HEK293 (cell line): ENCODE measurements at regions not wholly inside any gene's neighbourhood (a gene's known extent, or its start where the extent isn't known, plus 50 kb on each side); places are given as distances from the start of the nearest gene placed in this dataset.

ENCODE experiments used
- CTCF ChIA-PET: fragments of 350-600 bp; formaldehyde crosslinking; extraction: SDS; loops from one replicate; lab custom pipeline; 2021; ENCODE audit warnings: antibody characterized with exemption; lab: Yijun Ruan, JAX
- POLR2A ChIA-PET: fragments of 300-600 bp; formaldehyde crosslinking; extraction: SDS; loops from one replicate; lab custom pipeline; 2020; ENCODE audit warnings: antibody characterized with exemption, inconsistent platforms; lab: Yijun Ruan, JAX
- H3K27ac ChIP-seq: fragments of 200-500 bp; sonication (Bioruptor generic); 2 replicates; pipeline ENCODE4 v1.5.1; 2014; ENCODE audit warnings: low read depth, low read length, control low read depth, inconsistent platforms; ENCODE audit errors: extremely low read depth
- H3K36me3 ChIP-seq, 2 experiments: fragments of 200-500 bp in 1 of 2; sonication (Bioruptor generic) in 1 of 2; 1 replicate in 1 of 2; 2 replicates in 1 of 2; pipeline ENCODE4 v1.5.1; 2014 to 2017; ENCODE audit warnings: inconsistent platforms in 2 of 2, low read length in 2 of 2; ENCODE audit not compliant: control insufficient read depth in 2 of 2, insufficient read depth in 1 of 2
- H3K4me1 ChIP-seq: fragments of 200-500 bp; sonication (Bioruptor generic); 2 replicates; pipeline ENCODE4 v1.5.1; 2014; ENCODE audit warnings: mild to moderate bottlenecking, low read length, inconsistent platforms; ENCODE audit not compliant: control insufficient read depth, insufficient read depth
- H3K4me3 ChIP-seq: 2 replicates; pipeline ENCODE4 v1.5.1; 2011; ENCODE audit warnings: low read depth, mild to moderate bottlenecking, control low read depth, low read length, moderate library complexity
- H3K9me3 ChIP-seq: fragments of 200-500 bp; sonication (Bioruptor generic); 2 replicates; pipeline ENCODE4 v1.5.1; 2014; ENCODE audit warnings: low read depth, low read length, inconsistent platforms; ENCODE audit not compliant: control insufficient read depth, insufficient read depth
- MYNN ChIP-seq: fragments of 450-650 bp; formaldehyde crosslinking; IDR thresholded peaks from 2 replicates; pipeline ENCODE4 v1.5.1; 2016; ENCODE audit warnings: missing biosample characterization, missing genetic modification characterization, borderline replicate concordance
- OVOL3 ChIP-seq: fragments of 450-650 bp; formaldehyde crosslinking; IDR thresholded peaks from 2 replicates; pipeline ENCODE4 v1.5.1; 2016; ENCODE audit warnings: missing biosample characterization, missing genetic modification characterization
- PBX3 ChIP-seq: sonication (generic); formaldehyde crosslinking; IDR thresholded peaks from 2 replicates; pipeline ENCODE4 v1.8.1; 2022; ENCODE audit warnings: mild to moderate bottlenecking, moderate library complexity, missing genetic modification reagents
- SP3 ChIP-seq: fragments of 450-650 bp; formaldehyde crosslinking; IDR thresholded peaks from 2 replicates; pipeline ENCODE4 v1.5.1; 2016; ENCODE audit warnings: missing biosample characterization, missing genetic modification characterization
- ZBTB10 ChIP-seq: fragments of 450-650 bp; formaldehyde crosslinking; IDR thresholded peaks from 2 replicates; pipeline ENCODE4 v1.5.1; 2016; ENCODE audit warnings: missing biosample characterization, missing genetic modification characterization
- ZFP41 ChIP-seq: fragments of 450-650 bp; formaldehyde crosslinking; IDR thresholded peaks from 2 replicates; pipeline ENCODE4 v1.5.1; 2016; ENCODE audit warnings: missing biosample characterization, missing genetic modification characterization, borderline replicate concordance
- ZNF157 ChIP-seq: fragments of 450-650 bp; formaldehyde crosslinking; IDR thresholded peaks from 2 replicates; pipeline ENCODE4 v1.5.1; 2016; ENCODE audit warnings: missing biosample characterization, missing genetic modification characterization
- ZNF169 ChIP-seq: fragments of 450-650 bp; formaldehyde crosslinking; IDR thresholded peaks from 2 replicates; pipeline ENCODE4 v1.5.1; 2016; ENCODE audit warnings: missing biosample characterization, missing genetic modification characterization
- ZNF174 ChIP-seq: fragments of 450-650 bp; formaldehyde crosslinking; IDR thresholded peaks from 2 replicates; pipeline ENCODE4 v1.5.0; 2017; ENCODE audit warnings: missing biosample characterization, mild to moderate bottlenecking, missing genetic modification characterization
- ZNF18 ChIP-seq: fragments of 450-650 bp; formaldehyde crosslinking; IDR thresholded peaks from 2 replicates; pipeline ENCODE4 v1.5.1; 2016; ENCODE audit warnings: missing biosample characterization, missing genetic modification characterization
- ZNF23 ChIP-seq: fragments of 450-650 bp; formaldehyde crosslinking; IDR thresholded peaks from 2 replicates; pipeline ENCODE4 v1.5.1; 2016; ENCODE audit warnings: missing biosample characterization, missing genetic modification characterization, borderline replicate concordance
- ZNF311 ChIP-seq: fragments of 450-650 bp; formaldehyde crosslinking; IDR thresholded peaks from 2 replicates; pipeline ENCODE4 v1.5.1; 2017; ENCODE audit warnings: missing biosample characterization, missing genetic modification characterization, borderline replicate concordance
- ZNF362 ChIP-seq: fragments of 450-650 bp; formaldehyde crosslinking; IDR thresholded peaks from 2 replicates; pipeline ENCODE4 v1.5.1; 2016; ENCODE audit warnings: missing biosample characterization, missing genetic modification characterization
- ZNF398 ChIP-seq: fragments of 450-650 bp; formaldehyde crosslinking; IDR thresholded peaks from 2 replicates; pipeline ENCODE4 v1.5.1; 2017; ENCODE audit warnings: missing biosample characterization, missing genetic modification characterization
- ZNF514 ChIP-seq: fragments of 450-650 bp; formaldehyde crosslinking; IDR thresholded peaks from 2 replicates; pipeline ENCODE4 v1.5.1; 2016; ENCODE audit warnings: missing biosample characterization, missing genetic modification characterization
- ZNF529 ChIP-seq: fragments of 450-650 bp; formaldehyde crosslinking; IDR thresholded peaks from 2 replicates; pipeline ENCODE4 v1.5.1; 2017; ENCODE audit warnings: missing genetic modification characterization, missing biosample characterization; ENCODE audit not compliant: insufficient replicate concordance
- ZNF548 ChIP-seq: fragments of 450-650 bp; formaldehyde crosslinking; IDR thresholded peaks from 2 replicates; pipeline ENCODE4 v1.5.1; 2016; ENCODE audit warnings: missing biosample characterization, missing genetic modification characterization
- ZNF555 ChIP-seq: fragments of 450-650 bp; formaldehyde crosslinking; conservative IDR thresholded peaks from 2 replicates; pipeline ENCODE4 v1.5.1; 2017; ENCODE audit warnings: missing biosample characterization, mild to moderate bottlenecking, missing genetic modification characterization, inconsistent platforms
- ZNF629 ChIP-seq: fragments of 450-650 bp; formaldehyde crosslinking; IDR thresholded peaks from 2 replicates; pipeline ENCODE4 v1.5.1; 2017; ENCODE audit warnings: missing biosample characterization, missing genetic modification characterization
- ZNF658 ChIP-seq: fragments of 450-650 bp; formaldehyde crosslinking; IDR thresholded peaks from 2 replicates; pipeline ENCODE4; 2016; ENCODE audit warnings: missing biosample characterization, missing genetic modification characterization
- TF ChIP-seq, protein P1 (sequence below): fragments of 450-650 bp; formaldehyde crosslinking; IDR thresholded peaks from 2 replicates; pipeline ENCODE4 v1.5.1; 2016; ENCODE audit warnings: missing biosample characterization, missing genetic modification characterization
- TF ChIP-seq, protein P2 (sequence below): fragments of 450-650 bp; formaldehyde crosslinking; IDR thresholded peaks from 2 replicates; pipeline ENCODE4 v1.5.1; 2016; ENCODE audit warnings: missing biosample characterization, missing genetic modification characterization, low read depth
- TF ChIP-seq, protein P3 (sequence below): fragments of 450-650 bp; formaldehyde crosslinking; IDR thresholded peaks from 2 replicates; pipeline ENCODE4 v1.5.1; 2017; ENCODE audit warnings: missing biosample characterization, missing genetic modification characterization

- POLR2A ChIA-PET = no interaction called here
- H3K36me3 ChIP-seq = no peaks in the 10 kb centered on the region
- CTCF ChIA-PET = no interaction called here
- H3K9me3 ChIP-seq = no peaks in the 10 kb centered on the region
- TF ChIP-seq, protein P1, sequence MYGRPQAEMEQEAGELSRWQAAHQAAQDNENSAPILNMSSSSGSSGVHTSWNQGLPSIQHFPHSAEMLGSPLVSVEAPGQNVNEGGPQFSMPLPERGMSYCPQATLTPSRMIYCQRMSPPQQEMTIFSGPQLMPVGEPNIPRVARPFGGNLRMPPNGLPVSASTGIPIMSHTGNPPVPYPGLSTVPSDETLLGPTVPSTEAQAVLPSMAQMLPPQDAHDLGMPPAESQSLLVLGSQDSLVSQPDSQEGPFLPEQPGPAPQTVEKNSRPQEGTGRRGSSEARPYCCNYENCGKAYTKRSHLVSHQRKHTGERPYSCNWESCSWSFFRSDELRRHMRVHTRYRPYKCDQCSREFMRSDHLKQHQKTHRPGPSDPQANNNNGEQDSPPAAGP (tag by site-specific recombination) = no peak
- no peak for TF ChIP-seq ZNF23
- TF ChIP-seq ZNF529 (tag by site-specific recombination) = no peak
- TF ChIP-seq ZNF658 = no peak
- TF ChIP-seq ZNF18 = no peak
- no peak for TF ChIP-seq ZFP41
- TF ChIP-seq, protein P2, sequence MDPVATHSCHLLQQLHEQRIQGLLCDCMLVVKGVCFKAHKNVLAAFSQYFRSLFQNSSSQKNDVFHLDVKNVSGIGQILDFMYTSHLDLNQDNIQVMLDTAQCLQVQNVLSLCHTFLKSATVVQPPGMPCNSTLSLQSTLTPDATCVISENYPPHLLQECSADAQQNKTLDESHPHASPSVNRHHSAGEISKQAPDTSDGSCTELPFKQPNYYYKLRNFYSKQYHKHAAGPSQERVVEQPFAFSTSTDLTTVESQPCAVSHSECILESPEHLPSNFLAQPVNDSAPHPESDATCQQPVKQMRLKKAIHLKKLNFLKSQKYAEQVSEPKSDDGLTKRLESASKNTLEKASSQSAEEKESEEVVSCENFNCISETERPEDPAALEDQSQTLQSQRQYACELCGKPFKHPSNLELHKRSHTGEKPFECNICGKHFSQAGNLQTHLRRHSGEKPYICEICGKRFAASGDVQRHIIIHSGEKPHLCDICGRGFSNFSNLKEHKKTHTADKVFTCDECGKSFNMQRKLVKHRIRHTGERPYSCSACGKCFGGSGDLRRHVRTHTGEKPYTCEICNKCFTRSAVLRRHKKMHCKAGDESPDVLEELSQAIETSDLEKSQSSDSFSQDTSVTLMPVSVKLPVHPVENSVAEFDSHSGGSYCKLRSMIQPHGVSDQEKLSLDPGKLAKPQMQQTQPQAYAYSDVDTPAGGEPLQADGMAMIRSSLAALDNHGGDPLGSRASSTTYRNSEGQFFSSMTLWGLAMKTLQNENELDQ (tag by site-specific recombination) = no peak
- TF ChIP-seq ZNF157 (tag by site-specific recombination) = no peak
- no peak for TF ChIP-seq ZNF169
- TF ChIP-seq, protein P3, sequence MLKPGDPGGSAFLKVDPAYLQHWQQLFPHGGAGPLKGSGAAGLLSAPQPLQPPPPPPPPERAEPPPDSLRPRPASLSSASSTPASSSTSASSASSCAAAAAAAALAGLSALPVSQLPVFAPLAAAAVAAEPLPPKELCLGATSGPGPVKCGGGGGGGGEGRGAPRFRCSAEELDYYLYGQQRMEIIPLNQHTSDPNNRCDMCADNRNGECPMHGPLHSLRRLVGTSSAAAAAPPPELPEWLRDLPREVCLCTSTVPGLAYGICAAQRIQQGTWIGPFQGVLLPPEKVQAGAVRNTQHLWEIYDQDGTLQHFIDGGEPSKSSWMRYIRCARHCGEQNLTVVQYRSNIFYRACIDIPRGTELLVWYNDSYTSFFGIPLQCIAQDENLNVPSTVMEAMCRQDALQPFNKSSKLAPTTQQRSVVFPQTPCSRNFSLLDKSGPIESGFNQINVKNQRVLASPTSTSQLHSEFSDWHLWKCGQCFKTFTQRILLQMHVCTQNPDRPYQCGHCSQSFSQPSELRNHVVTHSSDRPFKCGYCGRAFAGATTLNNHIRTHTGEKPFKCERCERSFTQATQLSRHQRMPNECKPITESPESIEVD = no peak
- no peak for TF ChIP-seq ZNF174
- TF ChIP-seq ZNF514 (tag by site-specific recombination) = no peak
- TF ChIP-seq OVOL3 = no peak
- TF ChIP-seq ZBTB10 (tag by site-specific recombination) = no peak
- TF ChIP-seq, all 188 proteins: peak for 0
- no peak overlapping the region for H3K27ac ChIP-seq
- H3K4me3 ChIP-seq = no peak overlapping the region
- no peaks in the 10 kb centered on the region for H3K4me1 ChIP-seq
These were observed 585.3 kb upstream of the BCHE start for GRCh38 chr3:166422556-166422955.

DNA sequence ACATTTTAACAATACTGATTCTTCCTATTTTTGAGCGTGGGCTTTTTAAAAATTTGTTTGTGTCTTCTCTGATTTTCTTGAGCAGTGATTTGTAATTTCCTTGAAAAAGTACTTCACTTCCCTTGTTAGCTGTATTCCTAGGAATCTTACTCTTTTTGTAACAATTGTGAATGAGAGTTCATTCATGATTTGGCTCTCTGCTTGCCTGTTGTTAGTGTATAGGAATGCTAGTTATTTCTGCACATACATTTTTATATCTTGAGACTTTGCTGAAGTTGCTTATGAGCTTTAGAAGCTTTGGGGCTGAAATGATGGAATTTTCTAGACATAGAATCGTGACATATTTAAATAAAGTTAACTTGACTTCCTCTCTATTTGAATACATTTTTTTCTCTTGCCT lies 582.8 kb upstream of the BCHE start:
- no peak overlapping the region for H3K27ac ChIP-seq
- no peak for TF ChIP-seq ZNF398 (tag by site-specific recombination)
- TF ChIP-seq ZNF362 = no peak
- no peak for TF ChIP-seq ZNF555 (tag by site-specific recombination)
- TF ChIP-seq SP3 (tag by site-specific recombination) = no peak
- no peak for TF ChIP-seq ZNF629
- TF ChIP-seq ZNF548 (tag by site-specific recombination) = no peak
- no peak for TF ChIP-seq ZNF311 (tag by site-specific recombination)
- no peak for TF ChIP-seq MYNN (tag by site-specific recombination)
- no peak for TF ChIP-seq PBX3 (CRISPR knock-in tag)
- H3K4me1 ChIP-seq = no peaks in the 10 kb centered on the region
- H3K9me3 ChIP-seq = no peaks in the 10 kb centered on the region
- H3K36me3 ChIP-seq = no peaks in the 10 kb centered on the region
- ChIA-PET POLR2A (no interaction called here), CTCF (no interaction called here)
- H3K4me3 ChIP-seq = no peak overlapping the region
